Prostate gland (tissue), 2 donors: ENCODE measurements at regions not wholly inside any gene's neighbourhood (a gene's known extent, or its start where the extent isn't known, plus 50 kb on each side); places are given as distances from the start of the nearest gene placed in this dataset.
"Not testable (repeated sequence)": the region's sequence is repeated elsewhere in the genome, so short reads cannot be mapped to it uniquely, and the experiment has no call there.

Experiments
- DNase-seq: peaks from one replicate; pipeline ENCODE4 v3.0.0-alpha.2; 2019; ENCODE audit warnings: low spot score
- H3K27ac ChIP-seq, 2 donors: fragments of 200-600 bp; sonication (generic); 2 replicates each; pipeline ENCODE4 v1.5.1; 2017 to 2019
- H3K27me3 ChIP-seq: fragments of 200-600 bp; sonication (generic); replicated peaks from 2 replicates; pipeline ENCODE4 v1.5.1; 2019; ENCODE audit not compliant: insufficient read depth
- H3K36me3 ChIP-seq, 2 donors: fragments of 200-600 bp; sonication (generic); 1 replicate in 1 of 2; 2 replicates in 1 of 2; pipeline versions ENCODE4 v1.5.1 to v1.8.1; 2017 to 2019
- H3K4me1 ChIP-seq: fragments of 200-600 bp; sonication (generic); replicated peaks from 2 replicates; pipeline ENCODE4 v1.5.1; 2019
- H3K4me3 ChIP-seq, 2 donors: fragments of 200-600 bp; sonication (generic); 2 replicates each; pipeline ENCODE4 v1.5.1; 2017 to 2019
- H3K9me3 ChIP-seq: fragments of 200-600 bp; sonication (generic); 2 replicates; pipeline ENCODE4 v1.5.1; 2017
- POLR2A ChIP-seq: fragments of 450-650 bp; IDR thresholded peaks from one replicate; pipeline ENCODE4 v1.6.1; 2016; ENCODE audit warnings: antibody characterized with exemption, mild to moderate bottlenecking
- POLR2AphosphoS5 ChIP-seq: sonication (generic); formaldehyde crosslinking; IDR thresholded peaks from one replicate; pipeline ENCODE4 v1.6.1; 2017; ENCODE audit warnings: antibody characterized with exemption
- WGBS: methylation state at CpG from one replicate; pipeline ENCODE4 v1.1.5; 2018; 5-methylcytosine and 5-hydroxymethylcytosine counted together
- intact Hi-C: fragments of 100-400 bp; cut with DNase I; formaldehyde crosslinking; loops from one replicate; pipeline ENCODE4 v1.14.2; 2022
- TF ChIP-seq, protein P1 (sequence below), 4 experiments: fragments of 200-600 bp in 2 of 4; fragments of 450-650 bp in 2 of 4; sonication (generic) in 2 of 4; IDR thresholded peaks; 1 replicate in 3 of 4; 2 replicates in 1 of 4; pipeline ENCODE4 v1.5.1; 2016 to 2019; ENCODE audit warnings: antibody characterized with exemption in 4 of 4, mild to moderate bottlenecking in 2 of 4, moderate library complexity in 2 of 4

- intact Hi-C loops, result no loop called here
- 55% methylated on average over 1 of the region's 1 CpG for WGBS
- no peak overlapping the region for H3K27ac ChIP-seq
- no peaks in the 10 kb centered on the region for H3K9me3 ChIP-seq
- H3K27me3 ChIP-seq, result no peaks in the 10 kb centered on the region
- no peak for DNase-seq
- no peaks in the 10 kb centered on the region for H3K4me1 ChIP-seq
- TF ChIP-seq, protein P1, sequence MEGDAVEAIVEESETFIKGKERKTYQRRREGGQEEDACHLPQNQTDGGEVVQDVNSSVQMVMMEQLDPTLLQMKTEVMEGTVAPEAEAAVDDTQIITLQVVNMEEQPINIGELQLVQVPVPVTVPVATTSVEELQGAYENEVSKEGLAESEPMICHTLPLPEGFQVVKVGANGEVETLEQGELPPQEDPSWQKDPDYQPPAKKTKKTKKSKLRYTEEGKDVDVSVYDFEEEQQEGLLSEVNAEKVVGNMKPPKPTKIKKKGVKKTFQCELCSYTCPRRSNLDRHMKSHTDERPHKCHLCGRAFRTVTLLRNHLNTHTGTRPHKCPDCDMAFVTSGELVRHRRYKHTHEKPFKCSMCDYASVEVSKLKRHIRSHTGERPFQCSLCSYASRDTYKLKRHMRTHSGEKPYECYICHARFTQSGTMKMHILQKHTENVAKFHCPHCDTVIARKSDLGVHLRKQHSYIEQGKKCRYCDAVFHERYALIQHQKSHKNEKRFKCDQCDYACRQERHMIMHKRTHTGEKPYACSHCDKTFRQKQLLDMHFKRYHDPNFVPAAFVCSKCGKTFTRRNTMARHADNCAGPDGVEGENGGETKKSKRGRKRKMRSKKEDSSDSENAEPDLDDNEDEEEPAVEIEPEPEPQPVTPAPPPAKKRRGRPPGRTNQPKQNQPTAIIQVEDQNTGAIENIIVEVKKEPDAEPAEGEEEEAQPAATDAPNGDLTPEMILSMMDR (IDR thresholded peaks at IDR 0.05), result no peak
- no peak for TF ChIP-seq POLR2AphosphoS5
- no peak for TF ChIP-seq POLR2A
- H3K4me3 ChIP-seq, result no peak overlapping the region
- no peaks in the 10 kb centered on the region for H3K36me3 ChIP-seq
Measured at GRCh38 chr4:19472666-19473065, 779.0 kb upstream of the SLIT2 start.

GRCh38 chr4:19470001-19470400, 781.7 kb upstream of the SLIT2 start:
- 90% methylated on average over 5 of the region's 5 CpGs for WGBS
- H3K27ac ChIP-seq, H3K36me3 ChIP-seq, DNase-seq, H3K4me1 ChIP-seq, H3K27me3 ChIP-seq, intact Hi-C loops, H3K9me3 ChIP-seq, H3K4me3 ChIP-seq: not testable (repeated sequence)

- Histone ChIP-seq H3K4me1 (no peaks in the 10 kb centered on the region), H3K4me3 (no peak overlapping the region), H3K27me3 (no peaks in the 10 kb centered on the region), H3K36me3 (no peaks in the 10 kb centered on the region), H3K27ac (no peak overlapping the region), H3K9me3 (no peaks in the 10 kb centered on the region)
- intact Hi-C loops, result no loop called here
- DNase-seq, result no peak
- TF ChIP-seq POLR2A (no peak), POLR2AphosphoS5 (no peak)
- TF ChIP-seq, protein P1 (IDR thresholded peaks at IDR 0.05), result no peak
- WGBS, result 79% methylated on average over 1 of the region's 1 CpG
Measured at GRCh38 chr4:19462117-19462516, 789.6 kb upstream of the SLIT2 start.

DNA sequence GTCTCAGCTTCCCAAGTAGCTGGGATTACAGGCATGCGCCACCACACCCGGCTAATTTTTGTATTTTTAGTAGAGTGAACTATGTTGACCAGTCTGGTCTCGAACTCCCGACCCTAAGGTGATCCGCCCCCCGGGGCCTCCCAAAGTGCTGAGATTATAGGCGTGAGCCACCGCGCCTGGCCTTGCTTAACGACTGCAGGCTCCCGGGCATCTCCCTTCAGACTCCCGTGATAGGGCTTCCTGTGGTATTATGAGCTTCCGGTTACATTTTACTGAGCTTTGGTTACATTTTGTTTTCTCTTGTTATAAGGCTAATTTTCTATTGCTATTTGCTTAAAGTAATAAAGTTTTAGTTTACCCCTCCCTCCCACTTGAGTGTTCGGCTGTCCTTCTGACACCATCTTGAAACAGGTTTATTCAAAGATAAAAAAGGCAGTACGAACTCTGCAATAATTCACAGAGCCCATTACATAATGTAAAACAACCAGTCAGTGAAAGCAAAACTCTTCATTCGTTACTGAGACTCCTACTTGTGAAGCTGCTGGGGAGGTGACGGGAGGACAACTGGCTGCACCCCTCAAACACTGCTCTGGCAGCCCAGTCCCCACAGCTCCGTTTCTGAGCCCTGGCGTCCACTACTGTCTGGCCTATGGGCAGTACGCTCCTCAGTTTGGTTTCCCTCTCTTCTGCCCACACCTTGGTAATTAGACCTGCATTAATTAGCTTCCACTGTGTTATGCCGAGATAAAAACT, 795.7 kb upstream of the SLIT2 start:
- H3K27me3 ChIP-seq, result no peaks in the 10 kb centered on the region
- no peaks in the 10 kb centered on the region for H3K9me3 ChIP-seq
- H3K4me3 ChIP-seq, result no peak overlapping the region
- intact Hi-C loops, result no loop called here
- no peak for DNase-seq
- no peaks in the 10 kb centered on the region for H3K36me3 ChIP-seq
- TF ChIP-seq POLR2A (no peak), POLR2AphosphoS5 (no peak)
- TF ChIP-seq, protein P1 (IDR thresholded peaks at IDR 0.05), result no peak
- 93% methylated on average over 21 of the region's 21 CpGs for WGBS
- H3K27ac ChIP-seq, result no peak overlapping the region
- H3K4me1 ChIP-seq, result no peaks in the 10 kb centered on the region

- 77% methylated on average over 14 of the region's 14 CpGs for WGBS
Measured at GRCh38 chr4:19455196-19455595, 796.5 kb upstream of the SLIT2 start.

More at GRCh38 chr4:19455196-19455595, 796.5 kb upstream of the SLIT2 start:
- no peaks in the 10 kb centered on the region for H3K4me1 ChIP-seq
- no peaks in the 10 kb centered on the region for H3K27me3 ChIP-seq
- TF ChIP-seq POLR2AphosphoS5, result no peak
- TF ChIP-seq, protein P1 (IDR thresholded peaks at IDR 0.05), result no peak
- TF ChIP-seq POLR2A, result no peak
- intact Hi-C loops, result no loop called here
- no peak overlapping the region for H3K4me3 ChIP-seq
- H3K36me3 ChIP-seq, result no peaks in the 10 kb centered on the region
- no peak overlapping the region for H3K27ac ChIP-seq
- no peak for DNase-seq
- no peaks in the 10 kb centered on the region for H3K9me3 ChIP-seq
